HG03342 (cell line): ENCODE measurements at regions not wholly inside any gene's neighbourhood (a gene's known extent, or its start where the extent isn't known, plus 50 kb on each side); places are given as distances from the start of the nearest gene placed in this dataset.

ENCODE experiments used
- ATAC-seq: cut with Tn5 transposase; IDR thresholded peaks from one replicate; pipeline ENCODE4 v1.9.1; 2021; ENCODE audit warnings: mild to moderate bottlenecking, moderate library complexity; ENCODE audit not compliant: unreplicated experiment

GRCh38 chr18:51516478-51517038 is 319.1 kb upstream of the MEX3C start:
- ATAC-seq = no peak

- no peak for ATAC-seq
Observed at GRCh38 chr18:51519571-51519970, 322.1 kb upstream of the MEX3C start.

GRCh38 chr18:51520676-51521180 is 323.2 kb upstream of the MEX3C start:
- no peak for ATAC-seq

GRCh38 chr18:51522338-51522737 is 324.9 kb upstream of the MEX3C start:
- ATAC-seq = no peak

- no peak for ATAC-seq
Observed at GRCh38 chr18:51522821-51523220, 325.3 kb upstream of the MEX3C start.

GRCh38 chr18:51523671-51524070 is 326.2 kb upstream of the MEX3C start:
- ATAC-seq = no peak

- ATAC-seq = no peak
Observed at GRCh38 chr18:51525453-51526225, 328.2 kb upstream of the MEX3C start.

GRCh38 chr18:51527826-51528225 is 330.3 kb upstream of the MEX3C start:
- ATAC-seq = no peak

- ATAC-seq = no peak
Observed at GRCh38 chr18:51531501-51531900, 334.0 kb upstream of the MEX3C start.

- ATAC-seq = peak; percentile 65
Observed at GRCh38 chr18:51537487-51537886, 340.0 kb upstream of the MEX3C start.

- ATAC-seq = no peak
Observed at GRCh38 chr18:51540562-51540961, 343.1 kb upstream of the MEX3C start.

GRCh38 chr18:51541230-51541629 is 343.7 kb upstream of the MEX3C start:
- no peak for ATAC-seq

- ATAC-seq = no peak
Observed at GRCh38 chr18:51543658-51544155, 346.2 kb upstream of the MEX3C start.

GRCh38 chr18:51545446-51545845 is 348.0 kb upstream of the MEX3C start:
- ATAC-seq = no peak

GRCh38 chr18:51559198-51559901 is 361.9 kb upstream of the MEX3C start:
- no peak for ATAC-seq

- no peak for ATAC-seq
Observed at GRCh38 chr18:51559902-51560287, 362.4 kb upstream of the MEX3C start.

GRCh38 chr18:51561821-51562220 is 364.3 kb upstream of the MEX3C start:
- ATAC-seq = no peak

GRCh38 chr18:51562866-51563265 is 365.4 kb upstream of the MEX3C start:
- ATAC-seq = no peak

GRCh38 chr18:51563396-51563795 is 365.9 kb upstream of the MEX3C start:
- no peak for ATAC-seq

GRCh38 chr18:51568151-51568550 is 370.7 kb upstream of the MEX3C start:
- no peak for ATAC-seq

- no peak for ATAC-seq
Observed at GRCh38 chr18:51569153-51569552, 371.7 kb upstream of the MEX3C start.

GRCh38 chr18:51569561-51569960 is 372.1 kb upstream of the MEX3C start:
- no peak for ATAC-seq
